ENCODE measurements at regions not wholly inside any gene's neighbourhood (a gene's known extent, or its start where the extent isn't known, plus 50 kb on each side); places are given as distances from the start of the nearest gene placed in this dataset.

- Histone ChIP-seq H3K9ac (ENCODE audit: low read depth, low read length) (no peak overlapping the region), H3K4me1 (ENCODE audit: insufficient read depth, low read length) (no peaks in the 10 kb centered on the region), H3K27me3 (ENCODE audit: insufficient read depth, low read length) (no peaks in the 10 kb centered on the region), H3K9me3 (ENCODE audit: insufficient read depth, low read depth, low read length) (no peaks in the 10 kb centered on the region), H3K36me3 (ENCODE audit: insufficient read depth, low read depth, low read length) (no peaks in the 10 kb centered on the region), H3K4me3 (ENCODE audit: low read length) (no peak overlapping the region), H3K27ac (ENCODE audit: low read length) (no peak overlapping the region)
Measured at GRCh38 chr4:8739317-8739716, 132.3 kb downstream of the HMX1 start.

- H3K9ac ChIP-seq (ENCODE audit: low read depth, low read length), result no peak overlapping the region
- H3K27me3 ChIP-seq (ENCODE audit: insufficient read depth, low read length), result no peaks in the 10 kb centered on the region
- H3K27ac ChIP-seq (ENCODE audit: low read length), result no peak overlapping the region
- no peaks in the 10 kb centered on the region for H3K36me3 ChIP-seq (ENCODE audit: insufficient read depth, low read depth, low read length)
- no peak overlapping the region for H3K4me3 ChIP-seq (ENCODE audit: low read length)
- no peaks in the 10 kb centered on the region for H3K4me1 ChIP-seq (ENCODE audit: insufficient read depth, low read length)
- no peaks in the 10 kb centered on the region; the same call in 1 of the 2 replicates for H3K9me3 ChIP-seq (ENCODE audit: insufficient read depth, low read depth, low read length)
Measured at GRCh38 chr4:8738471-8738931, 133.1 kb downstream of the HMX1 start.

GRCh38 chr4:8737601-8738279 lies 133.9 kb downstream of the HMX1 start:
- Histone ChIP-seq H3K4me3 (ENCODE audit: low read length) (no peak overlapping the region), H3K36me3 (ENCODE audit: insufficient read depth, low read depth, low read length) (no peaks in the 10 kb centered on the region), H3K4me1 (ENCODE audit: insufficient read depth, low read length) (no peaks in the 10 kb centered on the region), H3K9me3 (ENCODE audit: insufficient read depth, low read depth, low read length) (no peaks in the 10 kb centered on the region; the same call in 1 of the 2 replicates), H3K27ac (ENCODE audit: low read length) (no peak overlapping the region), H3K27me3 (ENCODE audit: insufficient read depth, low read length) (no peaks in the 10 kb centered on the region), H3K9ac (ENCODE audit: low read depth, low read length) (no peak overlapping the region)

- H3K9ac ChIP-seq (ENCODE audit: low read depth, low read length), result no peak overlapping the region
- H3K27ac ChIP-seq (ENCODE audit: low read length), result no peak overlapping the region
- H3K4me3 ChIP-seq (ENCODE audit: low read length), result no peak overlapping the region
- H3K4me1 ChIP-seq (ENCODE audit: insufficient read depth, low read length), result no peaks in the 10 kb centered on the region
- no peaks in the 10 kb centered on the region for H3K36me3 ChIP-seq (ENCODE audit: insufficient read depth, low read depth, low read length)
- H3K9me3 ChIP-seq (ENCODE audit: insufficient read depth, low read depth, low read length), result no peaks in the 10 kb centered on the region; the same call in none of the 2 replicates
- H3K27me3 ChIP-seq (ENCODE audit: insufficient read depth, low read length), result no peaks in the 10 kb centered on the region
Measured at GRCh38 chr4:8737075-8737474, 134.6 kb downstream of the HMX1 start.

- no peak overlapping the region for H3K27ac ChIP-seq (ENCODE audit: low read length)
Measured at GRCh38 chr4:8736090-8736825, 135.4 kb downstream of the HMX1 start.

GRCh38 chr4:8735236-8736089 lies 136.2 kb downstream of the HMX1 start:
- Histone ChIP-seq H3K9me3 (ENCODE audit: insufficient read depth, low read depth, low read length) (no peaks in the 10 kb centered on the region; the same call in none of the 2 replicates), H3K9ac (ENCODE audit: low read depth, low read length) (no peak overlapping the region), H3K27me3 (ENCODE audit: insufficient read depth, low read length) (no peaks in the 10 kb centered on the region), H3K4me1 (ENCODE audit: insufficient read depth, low read length) (no peaks in the 10 kb centered on the region), H3K4me3 (ENCODE audit: low read length) (no peak overlapping the region), H3K27ac (ENCODE audit: low read length) (no peak overlapping the region), H3K36me3 (ENCODE audit: insufficient read depth, low read depth, low read length) (no peaks in the 10 kb centered on the region)

More at GRCh38 chr4:8736090-8736825, 135.4 kb downstream of the HMX1 start:
- Histone ChIP-seq H3K9ac (ENCODE audit: low read depth, low read length) (no peak overlapping the region), H3K4me1 (ENCODE audit: insufficient read depth, low read length) (no peaks in the 10 kb centered on the region), H3K27me3 (ENCODE audit: insufficient read depth, low read length) (no peaks in the 10 kb centered on the region), H3K4me3 (ENCODE audit: low read length) (no peak overlapping the region), H3K36me3 (ENCODE audit: insufficient read depth, low read depth, low read length) (no peaks in the 10 kb centered on the region), H3K9me3 (ENCODE audit: insufficient read depth, low read depth, low read length) (no peaks in the 10 kb centered on the region; the same call in none of the 2 replicates)

- Histone ChIP-seq H3K9me3 (ENCODE audit: insufficient read depth, low read depth, low read length) (no peaks in the 10 kb centered on the region; the same call in none of the 2 replicates), H3K36me3 (ENCODE audit: insufficient read depth, low read depth, low read length) (no peaks in the 10 kb centered on the region), H3K27me3 (ENCODE audit: insufficient read depth, low read length) (no peaks in the 10 kb centered on the region), H3K4me3 (ENCODE audit: low read length) (no peak overlapping the region), H3K4me1 (ENCODE audit: insufficient read depth, low read length) (no peaks in the 10 kb centered on the region), H3K27ac (ENCODE audit: low read length) (no peak overlapping the region), H3K9ac (ENCODE audit: low read depth, low read length) (no peak overlapping the region)
Measured at GRCh38 chr4:8732681-8733243, 138.9 kb downstream of the HMX1 start.

- no peaks in the 10 kb centered on the region for H3K4me1 ChIP-seq (ENCODE audit: insufficient read depth, low read length)
- H3K9me3 ChIP-seq (ENCODE audit: insufficient read depth, low read depth, low read length), result no peaks in the 10 kb centered on the region; the same call in none of the 2 replicates
- no peak overlapping the region for H3K4me3 ChIP-seq (ENCODE audit: low read length)
- no peak overlapping the region for H3K9ac ChIP-seq (ENCODE audit: low read depth, low read length)
- no peaks in the 10 kb centered on the region for H3K36me3 ChIP-seq (ENCODE audit: insufficient read depth, low read depth, low read length)
- no peak overlapping the region for H3K27ac ChIP-seq (ENCODE audit: low read length)
- H3K27me3 ChIP-seq (ENCODE audit: insufficient read depth, low read length), result no peaks in the 10 kb centered on the region
Measured at GRCh38 chr4:8732092-8732491, 139.5 kb downstream of the CPZ start.

GRCh38 chr4:8731364-8731763 lies 138.8 kb downstream of the CPZ start:
- Histone ChIP-seq H3K9ac (ENCODE audit: low read depth, low read length) (no peak overlapping the region), H3K4me3 (ENCODE audit: low read length) (no peak overlapping the region), H3K9me3 (ENCODE audit: insufficient read depth, low read depth, low read length) (no peaks in the 10 kb centered on the region; the same call in none of the 2 replicates), H3K36me3 (ENCODE audit: insufficient read depth, low read depth, low read length) (no peaks in the 10 kb centered on the region), H3K27me3 (ENCODE audit: insufficient read depth, low read length) (no peaks in the 10 kb centered on the region), H3K27ac (ENCODE audit: low read length) (no peak overlapping the region), H3K4me1 (ENCODE audit: insufficient read depth, low read length) (no peaks in the 10 kb centered on the region)

- Histone ChIP-seq H3K27ac (ENCODE audit: low read length) (no peak overlapping the region), H3K9me3 (ENCODE audit: insufficient read depth, low read depth, low read length) (no peaks in the 10 kb centered on the region; the same call in none of the 2 replicates)
Measured at GRCh38 chr4:8730681-8731080, 138.1 kb downstream of the CPZ start.

GRCh38 chr4:8730159-8730558 lies 137.6 kb downstream of the CPZ start:
- H3K9me3 ChIP-seq (ENCODE audit: insufficient read depth, low read depth, low read length), result no peaks in the 10 kb centered on the region; the same call in none of the 2 replicates
- H3K36me3 ChIP-seq (ENCODE audit: insufficient read depth, low read depth, low read length), result no peaks in the 10 kb centered on the region
- H3K27me3 ChIP-seq (ENCODE audit: insufficient read depth, low read length), result no peaks in the 10 kb centered on the region
- no peak overlapping the region for H3K9ac ChIP-seq (ENCODE audit: low read depth, low read length)
- no peak overlapping the region for H3K27ac ChIP-seq (ENCODE audit: low read length)
- H3K4me3 ChIP-seq (ENCODE audit: low read length), result no peak overlapping the region
- no peaks in the 10 kb centered on the region for H3K4me1 ChIP-seq (ENCODE audit: insufficient read depth, low read length)

More at GRCh38 chr4:8730681-8731080, 138.1 kb downstream of the CPZ start:
- no peaks in the 10 kb centered on the region for H3K4me1 ChIP-seq (ENCODE audit: insufficient read depth, low read length)
- H3K36me3 ChIP-seq (ENCODE audit: insufficient read depth, low read depth, low read length), result no peaks in the 10 kb centered on the region
- no peak overlapping the region for H3K9ac ChIP-seq (ENCODE audit: low read depth, low read length)
- no peak overlapping the region for H3K4me3 ChIP-seq (ENCODE audit: low read length)
- H3K27me3 ChIP-seq (ENCODE audit: insufficient read depth, low read length), result no peaks in the 10 kb centered on the region
